GM19035 (cell line): ENCODE measurements at regions not wholly inside any gene's neighbourhood (a gene's known extent, or its start where the extent isn't known, plus 50 kb on each side); places are given as distances from the start of the nearest gene placed in this dataset.
"Not testable (repeated sequence)": the region's sequence is repeated elsewhere in the genome, so short reads cannot be mapped to it uniquely, and the experiment has no call there.

Experiments used
- ATAC-seq: cut with Tn5 transposase; IDR thresholded peaks from one replicate; pipeline ENCODE4 v1.9.1; 2021; ENCODE audit not compliant: unreplicated experiment

- no peak for ATAC-seq
These were observed 177.8 kb upstream of the SLC38A2 start for GRCh38 chr12:46550266-46550879.

GRCh38 chr12:46549527-46550265, 177.1 kb upstream of the SLC38A2 start:
- ATAC-seq: no peak

GRCh38 chr12:46548605-46549071, 176.1 kb upstream of the SLC38A2 start:
- no peak for ATAC-seq

GRCh38 chr12:46547421-46548354, 175.1 kb upstream of the SLC38A2 start:
- ATAC-seq: no peak

GRCh38 chr12:46546634-46547273, 174.2 kb upstream of the SLC38A2 start:
- ATAC-seq: peak; percentile 99

- not testable (repeated sequence) for ATAC-seq
These were observed 170.8 kb upstream of the SLC38A2 start for GRCh38 chr12:46543378-46543795.

- no peak for ATAC-seq
These were observed 166.4 kb upstream of the SLC38A2 start for GRCh38 chr12:46538976-46539375.

- no peak for ATAC-seq
These were observed 164.9 kb upstream of the SLC38A2 start for GRCh38 chr12:46537387-46537955.

GRCh38 chr12:46536316-46536715, 163.7 kb upstream of the SLC38A2 start:
- ATAC-seq: not testable (repeated sequence)

- ATAC-seq: no peak
These were observed 163.3 kb upstream of the SLC38A2 start for GRCh38 chr12:46535907-46536306.

GRCh38 chr12:46535376-46535775, 162.8 kb upstream of the SLC38A2 start:
- ATAC-seq: no peak

- ATAC-seq: no peak
These were observed 161.8 kb upstream of the SLC38A2 start for GRCh38 chr12:46534327-46534840.

GRCh38 chr12:46533723-46534122, 161.2 kb upstream of the SLC38A2 start:
- ATAC-seq: no peak

GRCh38 chr12:46531804-46532203, 159.2 kb upstream of the SLC38A2 start:
- no peak for ATAC-seq

- no peak for ATAC-seq
These were observed 158.6 kb upstream of the SLC38A2 start for GRCh38 chr12:46531059-46531785.

GRCh38 chr12:46530373-46531056, 157.9 kb upstream of the SLC38A2 start:
- ATAC-seq: no peak

- ATAC-seq: no peak
These were observed 153.7 kb upstream of the SLC38A2 start for GRCh38 chr12:46526233-46526632.

- ATAC-seq: no peak
These were observed 152.2 kb upstream of the SLC38A2 start for GRCh38 chr12:46524778-46525177.
